ENCODE measurements at regions not wholly inside any gene's neighbourhood (a gene's known extent, or its start where the extent isn't known, plus 50 kb on each side); places are given as distances from the start of the nearest gene placed in this dataset.
A peak's percentile ranks its signal among the peaks of the same experiment; 100 is the strongest.

DNA sequence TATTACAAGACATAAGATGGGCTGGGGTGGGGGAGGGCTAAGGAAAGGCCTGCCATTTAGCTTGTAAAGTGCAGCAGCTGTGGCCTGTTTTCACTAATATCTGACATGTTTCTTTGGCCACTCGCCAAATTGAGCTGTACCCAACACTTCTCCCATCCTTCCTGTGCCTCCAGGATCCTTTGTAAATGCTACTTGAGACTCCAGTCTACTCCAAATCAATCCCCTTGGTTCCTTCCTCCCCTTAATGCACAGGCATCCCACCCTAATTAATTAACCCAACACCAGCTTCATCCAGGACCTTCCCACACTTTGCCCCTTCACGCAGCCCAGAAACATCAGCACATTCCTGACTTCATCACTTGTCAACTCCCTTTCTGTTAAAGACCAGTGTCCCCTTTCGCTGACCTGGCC is 55.0 kb upstream of the TCF21 start:
- no peak for DNase-seq (ENCODE audit: low read depth in 2 of 3, low spot score in 1 of 3)

DNA sequence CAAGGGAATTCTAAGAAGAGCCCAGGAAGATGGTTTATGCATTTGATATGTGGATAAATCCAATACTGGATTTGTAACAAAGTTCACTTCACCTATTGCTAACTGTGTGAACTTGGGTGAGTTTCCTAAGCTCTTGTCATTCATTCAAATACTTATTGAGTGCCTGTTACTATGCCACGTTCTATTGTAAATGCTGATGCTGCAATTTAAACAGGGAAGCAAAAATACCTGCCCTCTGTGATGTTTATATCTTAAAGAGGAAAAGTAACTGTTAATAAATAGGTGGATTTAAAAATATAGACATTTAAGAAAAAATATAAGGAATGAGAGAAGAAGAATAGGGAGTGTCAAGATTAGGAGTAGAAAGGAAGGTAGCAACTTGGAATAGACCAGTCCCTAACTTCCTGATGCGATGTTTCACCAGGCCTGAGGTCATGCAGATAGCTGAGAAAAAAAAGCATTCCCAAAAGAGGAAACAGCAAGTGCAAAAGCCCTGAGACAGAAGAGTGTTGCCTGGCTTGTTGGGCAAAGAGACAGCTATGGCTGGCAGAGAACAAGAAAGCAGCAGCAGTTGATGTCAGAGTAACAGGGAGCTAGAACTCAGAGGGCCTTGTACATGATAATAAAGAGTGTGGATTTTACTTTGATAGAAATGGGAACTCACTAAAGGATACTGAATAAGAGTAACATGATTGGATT is 54.3 kb upstream of the TCF21 start:
- no peak for DNase-seq (ENCODE audit: low read depth in 2 of 3, low spot score in 1 of 3)

DNA sequence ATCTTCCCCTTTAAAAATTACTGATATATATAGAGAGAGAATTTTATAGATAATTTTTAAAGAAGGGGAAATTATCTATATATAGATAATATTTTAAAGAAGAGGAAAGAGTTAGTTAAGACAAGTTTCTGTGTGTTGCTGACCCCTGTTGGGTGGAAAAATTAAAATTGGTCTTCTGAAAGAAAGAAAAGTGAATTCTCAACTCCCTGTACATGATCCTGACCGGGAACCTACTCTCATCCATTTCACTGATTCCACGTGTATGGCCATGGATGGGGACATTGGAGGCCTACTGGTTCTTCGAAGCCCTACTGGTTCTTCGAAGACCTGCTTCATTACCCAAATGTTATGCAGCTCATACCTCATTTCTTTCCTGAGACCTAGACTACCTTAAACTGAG is 53.0 kb upstream of the TCF21 start:
- DNase-seq (ENCODE audit: low read depth in 2 of 3, low spot score in 1 of 3) = no peak

DNA sequence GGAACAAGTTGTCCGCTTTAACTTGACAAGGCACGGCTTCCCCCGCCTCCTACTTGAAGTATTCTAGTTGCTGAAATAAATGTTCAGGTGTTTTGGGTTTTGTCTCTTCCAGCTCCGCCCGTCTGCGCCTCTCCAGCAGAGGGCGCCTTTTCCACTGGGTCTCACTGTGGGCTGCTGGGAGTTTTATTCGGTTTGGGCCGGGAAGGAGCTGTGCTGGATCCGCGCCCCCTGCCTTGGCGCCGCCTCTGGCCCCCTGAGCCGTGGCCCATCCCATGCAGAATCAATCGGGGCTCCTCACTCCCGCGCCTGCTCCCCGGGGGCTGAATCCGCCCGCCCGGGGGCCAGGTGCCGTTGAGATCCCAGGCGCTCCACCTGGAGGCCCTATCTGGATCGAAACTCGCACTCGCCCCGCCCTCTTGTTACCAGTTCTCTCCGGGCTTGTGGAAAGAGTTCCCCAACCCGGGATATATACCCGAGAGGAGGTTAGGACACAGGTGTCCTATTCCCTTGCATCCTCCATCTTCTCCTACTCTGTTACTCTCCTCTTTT is 51.0 kb upstream of the TCF21 start:
- peak; percentile 44 to 54 (median 49) for DNase-seq (ENCODE audit: low read depth in 2 of 3, low spot score in 1 of 3)

All from stimulated activated CD4-positive, alpha-beta T cell treated with anti-CD3 and anti-CD28 coated beads, Interleukin-12 subunit alpha, Interleukin-12 subunit beta, amount 100 ng/mL, for 48 hours (primary cell).